ENCODE measurements at regions not wholly inside any gene's neighbourhood (a gene's known extent, or its start where the extent isn't known, plus 50 kb on each side); places are given as distances from the start of the nearest gene placed in this dataset.
A peak's percentile ranks its signal among the peaks of the same experiment; 100 is the strongest.
"Not testable (repeated sequence)": the region's sequence is repeated elsewhere in the genome, so short reads cannot be mapped to it uniquely, and the experiment has no call there.

DNA sequence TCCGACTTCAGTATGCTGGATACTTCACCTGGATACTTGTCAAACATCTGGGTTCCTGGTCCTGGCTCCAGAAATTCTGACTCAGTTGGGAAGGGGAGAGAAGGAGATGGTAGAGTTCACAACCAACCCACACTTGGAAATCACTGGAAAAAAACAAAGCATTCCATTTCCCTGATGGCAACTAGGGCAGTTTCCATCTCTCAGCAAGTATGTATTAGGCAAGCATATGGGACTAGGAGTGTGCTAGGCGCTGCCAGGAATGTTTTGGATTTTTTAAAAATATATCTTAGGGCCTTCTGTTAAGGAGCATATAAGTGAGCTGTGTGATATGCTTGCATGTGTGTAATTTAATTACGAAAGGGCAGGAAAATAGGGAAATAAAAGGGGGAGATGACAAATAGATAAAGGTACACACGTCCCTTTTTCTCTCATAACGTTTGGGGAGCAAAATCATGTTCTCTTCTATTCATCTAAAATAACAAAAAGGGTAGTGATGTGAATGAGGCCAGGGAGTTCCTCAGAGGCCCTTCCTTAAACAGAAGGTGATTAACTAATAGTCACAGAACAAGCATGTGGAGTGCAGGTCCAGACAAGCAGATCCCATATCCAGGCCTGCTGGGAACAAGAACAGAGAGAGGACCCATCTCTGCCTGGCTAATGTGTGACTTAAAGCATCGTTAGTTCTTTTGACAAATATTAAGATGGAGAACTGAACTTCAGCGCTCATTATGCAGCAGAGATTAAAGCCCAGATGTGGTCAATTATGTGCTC lies 64.5 kb upstream of the NFE2L3 start:
- Mint-ChIP-seq H3K27ac (ENCODE audit: unreplicated experiment) (no peak overlapping the region), H3K9me3 (ENCODE audit: low read depth) (no peaks in the 10 kb centered on the region), H3K36me3 (ENCODE audit: low read depth) (no peaks in the 10 kb centered on the region), H3K27me3 (ENCODE audit: low read depth) (peaks cover 11% of the 10 kb centered on the region), H3K4me1 (ENCODE audit: low read depth) (peaks cover 11% of the 10 kb centered on the region), H3K4me3 (ENCODE audit: unreplicated experiment) (no peak overlapping the region)
- DNase-seq (ENCODE audit: low spot score), result no peak
- TF ChIP-seq, protein P1, sequence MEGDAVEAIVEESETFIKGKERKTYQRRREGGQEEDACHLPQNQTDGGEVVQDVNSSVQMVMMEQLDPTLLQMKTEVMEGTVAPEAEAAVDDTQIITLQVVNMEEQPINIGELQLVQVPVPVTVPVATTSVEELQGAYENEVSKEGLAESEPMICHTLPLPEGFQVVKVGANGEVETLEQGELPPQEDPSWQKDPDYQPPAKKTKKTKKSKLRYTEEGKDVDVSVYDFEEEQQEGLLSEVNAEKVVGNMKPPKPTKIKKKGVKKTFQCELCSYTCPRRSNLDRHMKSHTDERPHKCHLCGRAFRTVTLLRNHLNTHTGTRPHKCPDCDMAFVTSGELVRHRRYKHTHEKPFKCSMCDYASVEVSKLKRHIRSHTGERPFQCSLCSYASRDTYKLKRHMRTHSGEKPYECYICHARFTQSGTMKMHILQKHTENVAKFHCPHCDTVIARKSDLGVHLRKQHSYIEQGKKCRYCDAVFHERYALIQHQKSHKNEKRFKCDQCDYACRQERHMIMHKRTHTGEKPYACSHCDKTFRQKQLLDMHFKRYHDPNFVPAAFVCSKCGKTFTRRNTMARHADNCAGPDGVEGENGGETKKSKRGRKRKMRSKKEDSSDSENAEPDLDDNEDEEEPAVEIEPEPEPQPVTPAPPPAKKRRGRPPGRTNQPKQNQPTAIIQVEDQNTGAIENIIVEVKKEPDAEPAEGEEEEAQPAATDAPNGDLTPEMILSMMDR (IDR thresholded peaks at IDR 0.05), result no peak

DNA sequence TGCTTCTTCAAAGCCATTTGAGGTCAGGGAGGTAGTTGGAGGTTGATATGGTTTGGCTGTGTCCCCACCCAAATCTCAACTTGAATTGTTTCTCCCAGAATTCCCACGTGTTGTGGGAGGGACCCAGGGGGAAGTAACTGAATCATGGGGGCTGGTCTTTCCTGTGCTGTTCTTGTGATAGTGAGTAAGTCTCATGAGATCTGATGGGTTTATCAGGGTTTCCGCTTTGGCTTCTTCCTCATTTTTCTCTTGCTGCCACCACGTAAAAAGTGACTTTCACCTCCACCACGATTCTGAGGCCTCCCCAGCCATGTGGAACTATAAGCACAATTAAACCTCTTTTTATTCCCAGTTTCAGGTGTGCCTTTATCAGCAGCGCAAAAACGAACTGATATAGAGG lies 62.5 kb upstream of the NFE2L3 start:
- not testable (repeated sequence) for H3K27ac Mint-ChIP-seq (ENCODE audit: unreplicated experiment); H3K4me3 Mint-ChIP-seq (ENCODE audit: unreplicated experiment); H3K36me3 Mint-ChIP-seq (ENCODE audit: low read depth); H3K9me3 Mint-ChIP-seq (ENCODE audit: low read depth); DNase-seq (ENCODE audit: low spot score); H3K27me3 Mint-ChIP-seq (ENCODE audit: low read depth)
- H3K4me1 Mint-ChIP-seq (ENCODE audit: low read depth), result peaks cover 11% of the 10 kb centered on the region

DNA sequence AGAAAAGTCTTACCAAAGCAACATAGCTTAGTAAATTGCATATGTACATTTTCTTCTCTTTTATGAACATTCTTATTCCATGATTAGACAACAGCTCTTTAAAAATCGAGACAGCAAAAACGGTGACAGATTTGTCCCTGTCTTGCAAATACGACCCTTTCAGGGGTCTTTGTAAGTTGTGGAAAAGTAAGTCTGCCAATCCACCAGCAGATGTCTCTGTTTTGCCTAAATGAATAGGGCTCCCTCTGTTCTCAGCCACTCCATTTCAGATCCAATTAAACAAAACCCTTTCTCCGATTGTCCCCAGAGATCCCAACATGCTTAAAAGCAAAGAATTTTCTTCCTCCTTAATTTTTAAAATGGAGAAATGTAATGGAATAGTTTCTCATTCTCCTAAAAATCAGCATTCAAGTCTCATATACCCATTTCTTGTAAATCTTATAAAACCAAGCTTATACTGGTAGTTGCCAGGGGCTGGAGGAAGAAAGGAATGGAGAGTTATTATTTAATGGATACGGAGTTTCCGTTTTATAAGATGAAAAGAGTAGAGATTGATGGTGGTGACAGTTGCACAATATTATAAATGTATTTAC lies 61.0 kb upstream of the NFE2L3 start:
- no peaks in the 10 kb centered on the region for H3K36me3 Mint-ChIP-seq (ENCODE audit: low read depth)
- peak overlapping the region; percentile 52 for H3K4me3 Mint-ChIP-seq (ENCODE audit: unreplicated experiment)
- peaks cover 11% of the 10 kb centered on the region for H3K4me1 Mint-ChIP-seq (ENCODE audit: low read depth)

DNA sequence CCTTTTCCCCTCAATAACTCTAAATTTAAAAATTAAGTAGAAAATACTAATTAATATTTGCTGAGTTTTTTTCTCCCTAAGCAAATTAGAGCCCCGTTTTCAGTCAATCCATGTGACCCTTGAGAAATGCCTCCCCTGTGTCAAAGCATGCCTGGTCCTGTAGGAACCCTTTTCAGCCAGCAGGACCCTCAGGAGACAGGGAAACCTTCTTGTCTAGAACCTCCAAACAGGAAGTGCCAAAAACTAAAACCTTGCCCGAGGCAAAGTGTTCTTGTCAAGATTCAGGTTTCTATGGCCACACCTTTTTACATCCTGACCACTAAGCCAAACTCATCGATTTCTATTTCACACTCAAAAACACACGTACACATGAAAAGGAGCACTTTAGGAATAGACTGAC lies 60.1 kb upstream of the NFE2L3 start:
- H3K9me3 Mint-ChIP-seq (ENCODE audit: low read depth), result no peaks in the 10 kb centered on the region
- H3K36me3 Mint-ChIP-seq (ENCODE audit: low read depth), result no peaks in the 10 kb centered on the region
- H3K27ac Mint-ChIP-seq (ENCODE audit: unreplicated experiment), result no peak overlapping the region
- H3K4me3 Mint-ChIP-seq (ENCODE audit: unreplicated experiment), result no peak overlapping the region
- TF ChIP-seq, protein P1 (IDR thresholded peaks at IDR 0.05), result no peak
- H3K4me1 Mint-ChIP-seq (ENCODE audit: low read depth), result peaks cover 11% of the 10 kb centered on the region
- no peak for DNase-seq (ENCODE audit: low spot score)
- H3K27me3 Mint-ChIP-seq (ENCODE audit: low read depth), result no peaks in the 10 kb centered on the region

More for the DNA sequence above, 61.0 kb upstream of the NFE2L3 start:
- Mint-ChIP-seq H3K27me3 (ENCODE audit: low read depth) (no peaks in the 10 kb centered on the region), H3K9me3 (ENCODE audit: low read depth) (no peaks in the 10 kb centered on the region), H3K27ac (ENCODE audit: unreplicated experiment) (no peak overlapping the region)
- DNase-seq (ENCODE audit: low spot score), result no peak
- TF ChIP-seq, protein P1 (IDR thresholded peaks at IDR 0.05), result peak; percentile 97

DNA sequence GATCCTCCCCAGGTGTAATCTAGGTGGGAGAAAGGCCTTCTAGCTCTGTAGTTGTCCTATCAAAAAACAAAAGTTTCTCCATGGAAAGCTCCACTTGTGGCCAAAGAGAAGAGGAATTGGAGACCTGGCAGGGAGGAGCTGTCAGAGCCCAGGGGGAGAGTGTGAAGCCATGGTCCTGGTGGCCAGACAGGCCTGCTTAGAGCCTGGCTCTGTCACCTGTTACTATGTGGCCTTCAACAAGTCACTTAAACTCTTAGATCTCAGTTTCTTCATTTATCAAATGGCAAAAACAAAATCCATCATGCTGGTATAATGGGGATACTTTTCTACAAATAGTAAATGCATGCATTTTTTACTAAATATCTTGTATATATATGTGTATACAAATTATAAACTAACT lies 59.0 kb upstream of the NFE2L3 start:
- Mint-ChIP-seq H3K27ac (ENCODE audit: unreplicated experiment) (no peak overlapping the region), H3K9me3 (ENCODE audit: low read depth) (no peaks in the 10 kb centered on the region), H3K4me1 (ENCODE audit: low read depth) (peaks cover 11% of the 10 kb centered on the region), H3K27me3 (ENCODE audit: low read depth) (no peaks in the 10 kb centered on the region), H3K4me3 (ENCODE audit: unreplicated experiment) (no peak overlapping the region), H3K36me3 (ENCODE audit: low read depth) (no peaks in the 10 kb centered on the region)
- DNase-seq (ENCODE audit: low spot score), result no peak
- TF ChIP-seq, protein P1 (IDR thresholded peaks at IDR 0.05), result no peak

Data from chondrocyte (in vitro differentiated cells).